ENCODE measurements at regions not wholly inside any gene's neighbourhood (a gene's known extent, or its start where the extent isn't known, plus 50 kb on each side); places are given as distances from the start of the nearest gene placed in this dataset.
"Not testable (repeated sequence)": the region's sequence is repeated elsewhere in the genome, so short reads cannot be mapped to it uniquely, and the experiment has no call there.

GRCh38 chr1:242959397-242959796 is 295.7 kb downstream of the CEP170 start:
- CTCF ChIA-PET; H3K79me2 ChIP-seq (ENCODE audit: control insufficient read depth, insufficient read depth, low read length); FAIRE-seq; BruUV-seq (replicated peaks); ATAC-seq; H4K20me1 ChIP-seq (ENCODE audit: control insufficient read depth, insufficient read depth); H3K4me1 ChIP-seq (ENCODE audit: control insufficient read depth, insufficient read depth, low read length); in situ Hi-C loops (cut with MboI); RAD21 ChIA-PET (ENCODE audit: unreplicated experiment); H3K4me3 ChIP-seq; H3K9me3 ChIP-seq (replicated peaks; ENCODE audit: control insufficient read depth, insufficient read depth, low read length); DNase-seq (ENCODE audit: low read depth, low spot score); SMC1A ChIA-PET (ENCODE audit: uncharacterized antibody, unreplicated experiment); POLR2A ChIA-PET; H3K4me2 ChIP-seq (ENCODE audit: control insufficient read depth, insufficient read depth); intact Hi-C loops (cut with micrococcal nuclease; ENCODE audit: unreplicated experiment); H2AFZ ChIP-seq (ENCODE audit: control insufficient read depth, low read depth, low read length); H3K9ac ChIP-seq (ENCODE audit: control insufficient read depth, insufficient read depth, low read length); H3K27me3 ChIP-seq (replicated peaks in 1 of 2; ENCODE audit: control insufficient read depth in 2 of 2, insufficient read depth in 2 of 2, low read length in 1 of 2); H3K27ac ChIP-seq (ENCODE audit: control insufficient read depth, insufficient read depth); H3K36me3 ChIP-seq (ENCODE audit: control insufficient read depth in 2 of 2, insufficient read depth in 2 of 2, low read length in 1 of 2): not testable (repeated sequence)
- 22% methylated on average over 3 of the region's 3 CpGs for WGBS (ENCODE audit: insufficient coverage, insufficient replicate concordance, low lambda C conversion rate, missing lambda C conversion rate)

- H3K79me2 ChIP-seq (ENCODE audit: control insufficient read depth, insufficient read depth, low read length); DNase-seq (ENCODE audit: low read depth, low spot score); H3K36me3 ChIP-seq (ENCODE audit: control insufficient read depth in 2 of 2, insufficient read depth in 2 of 2, low read length in 1 of 2); H3K9ac ChIP-seq (ENCODE audit: control insufficient read depth, insufficient read depth, low read length); H3K4me3 ChIP-seq; H4K20me1 ChIP-seq (ENCODE audit: control insufficient read depth, insufficient read depth); SMC1A ChIA-PET (ENCODE audit: uncharacterized antibody, unreplicated experiment); H3K27ac ChIP-seq (ENCODE audit: control insufficient read depth, insufficient read depth); H3K4me1 ChIP-seq (ENCODE audit: control insufficient read depth, insufficient read depth, low read length); H3K4me2 ChIP-seq (ENCODE audit: control insufficient read depth, insufficient read depth); H2AFZ ChIP-seq (ENCODE audit: control insufficient read depth, low read depth, low read length); BruUV-seq (replicated peaks); CTCF ChIA-PET; H3K9me3 ChIP-seq (replicated peaks; ENCODE audit: control insufficient read depth, insufficient read depth, low read length); POLR2A ChIA-PET; intact Hi-C loops (cut with micrococcal nuclease; ENCODE audit: unreplicated experiment); ATAC-seq; H3K27me3 ChIP-seq (replicated peaks in 1 of 2; ENCODE audit: control insufficient read depth in 2 of 2, insufficient read depth in 2 of 2, low read length in 1 of 2); in situ Hi-C loops (cut with MboI); RAD21 ChIA-PET (ENCODE audit: unreplicated experiment): not testable (repeated sequence)
- peak; percentile 13 for FAIRE-seq
- 49% methylated on average over 3 of the region's 3 CpGs for WGBS (ENCODE audit: insufficient coverage, insufficient replicate concordance, low lambda C conversion rate, missing lambda C conversion rate)
Measured at GRCh38 chr1:242954945-242955344, 300.1 kb downstream of the CEP170 start.

GRCh38 chr1:242946206-242946605 is 308.9 kb downstream of the CEP170 start:
- in situ Hi-C loops (cut with MboI) (no loop called here), intact Hi-C loops (cut with micrococcal nuclease; ENCODE audit: unreplicated experiment) (no loop called here)
- H3K9me3 ChIP-seq (replicated peaks; ENCODE audit: control insufficient read depth, insufficient read depth, low read length) = no peaks in the 10 kb centered on the region
- H3K79me2 ChIP-seq (ENCODE audit: control insufficient read depth, insufficient read depth, low read length) = no peaks in the 10 kb centered on the region
- H3K4me2 ChIP-seq (ENCODE audit: control insufficient read depth, insufficient read depth) = no peak overlapping the region
- no peaks in the 10 kb centered on the region for H4K20me1 ChIP-seq (ENCODE audit: control insufficient read depth, insufficient read depth)
- H3K4me3 ChIP-seq = no peak overlapping the region
- no peak overlapping the region for H3K9ac ChIP-seq (ENCODE audit: control insufficient read depth, insufficient read depth, low read length)
- SMC1A ChIA-PET (ENCODE audit: uncharacterized antibody, unreplicated experiment) = no interaction called here
- no TSS peak for BruUV-seq (replicated peaks)
- RAD21 ChIA-PET (ENCODE audit: unreplicated experiment) = no interaction called here
- POLR2A ChIA-PET = no interaction called here
- H3K36me3 ChIP-seq (ENCODE audit: control insufficient read depth in 2 of 2, insufficient read depth in 2 of 2, low read length in 1 of 2) = no peaks in the 10 kb centered on the region
- 0% methylated on average over 3 of the region's 3 CpGs for WGBS (ENCODE audit: insufficient coverage, insufficient replicate concordance, low lambda C conversion rate, missing lambda C conversion rate)
- no peaks in the 10 kb centered on the region for H3K27me3 ChIP-seq (replicated peaks in 1 of 2; ENCODE audit: control insufficient read depth in 2 of 2, insufficient read depth in 2 of 2, low read length in 1 of 2)
- no peak for FAIRE-seq
- H3K4me1 ChIP-seq (ENCODE audit: control insufficient read depth, insufficient read depth, low read length) = no peaks in the 10 kb centered on the region
- no peak overlapping the region for H2AFZ ChIP-seq (ENCODE audit: control insufficient read depth, low read depth, low read length)
- no peak for DNase-seq (ENCODE audit: low read depth, low spot score)
- H3K27ac ChIP-seq (ENCODE audit: control insufficient read depth, insufficient read depth) = no peak overlapping the region
- CTCF ChIA-PET = no interaction called here
- ATAC-seq = no peak
- no peak for TF ChIP-seq KLF5 (IDR thresholded peaks at IDR 0.05; ENCODE audit: partially characterized antibody)
- TF ChIP-seq ATF2 (IDR thresholded peaks at IDR 0.05; ENCODE audit: low read length) = no peak
- TF ChIP-seq USF1 (IDR thresholded peaks at IDR 0.05; ENCODE audit: borderline replicate concordance, extremely low read length, insufficient read depth, low read depth, low read length) = no peak
- no peak for TF ChIP-seq NBN (IDR thresholded peaks at IDR 0.05)
- TF ChIP-seq POU2F2 (IDR thresholded peaks at IDR 0.05; ENCODE audit: borderline replicate concordance, low read depth, low read length) = no peak

Data from GM12878 (cell line).